ENCODE measurements at regions not wholly inside any gene's neighbourhood (a gene's known extent, or its start where the extent isn't known, plus 50 kb on each side); places are given as distances from the start of the nearest gene placed in this dataset.

- TF ChIP-seq ZBTB8A (tag by site-specific recombination; IDR thresholded peaks at IDR 0.05) (no peak), ZNF24 (tag by site-specific recombination; IDR thresholded peaks at IDR 0.05) (no peak), MEIS1 (CRISPR knock-in tag; IDR thresholded peaks at IDR 0.05; ENCODE audit: borderline replicate concordance) (no peak)
Measured at GRCh38 chr2:182598626-182599025, 117.4 kb upstream of the DNAJC10 start.

All from HEK293 (cell line).